ENCODE measurements at regions not wholly inside any gene's neighbourhood (a gene's known extent, or its start where the extent isn't known, plus 50 kb on each side); places are given as distances from the start of the nearest gene placed in this dataset.
A peak's percentile ranks its signal among the peaks of the same experiment; 100 is the strongest.
"Not testable (repeated sequence)": the region's sequence is repeated elsewhere in the genome, so short reads cannot be mapped to it uniquely, and the experiment has no call there.

DNA sequence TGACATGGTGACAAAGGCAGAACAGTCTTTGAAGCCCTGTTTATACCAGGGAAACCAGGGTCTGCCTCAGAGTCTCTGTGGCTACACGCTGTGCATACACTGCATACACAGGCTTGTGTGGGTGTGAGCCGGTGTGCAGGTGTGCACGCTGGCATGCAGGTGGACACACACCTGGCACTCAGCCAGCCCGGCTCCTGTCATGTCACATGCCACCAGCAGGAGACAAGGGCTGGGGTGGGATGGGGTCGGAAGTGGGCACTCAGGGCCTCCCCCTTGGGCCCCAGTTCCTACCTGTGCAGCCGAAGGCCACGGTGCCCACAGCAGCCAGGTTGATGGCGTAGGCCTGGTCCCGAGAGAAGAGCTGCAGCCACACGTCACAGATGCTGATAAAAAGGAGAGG, 192.2 kb downstream of the ZNF479 start:
- H3K27ac ChIP-seq; H3K36me3 ChIP-seq; FAIRE-seq; H3K4me1 ChIP-seq; H3K27me3 ChIP-seq; H3K9me3 ChIP-seq; ATAC-seq; intact Hi-C loops (cut with DNase I); H3K4me3 ChIP-seq: not testable (repeated sequence)
- WGBS, 2 donors, result 70 to 90% methylated on average over 4 of the region's 10 CpGs
- DNase-seq, result peak in 3 of 6 donors; percentile 17 to 74 (median 67)

DNA sequence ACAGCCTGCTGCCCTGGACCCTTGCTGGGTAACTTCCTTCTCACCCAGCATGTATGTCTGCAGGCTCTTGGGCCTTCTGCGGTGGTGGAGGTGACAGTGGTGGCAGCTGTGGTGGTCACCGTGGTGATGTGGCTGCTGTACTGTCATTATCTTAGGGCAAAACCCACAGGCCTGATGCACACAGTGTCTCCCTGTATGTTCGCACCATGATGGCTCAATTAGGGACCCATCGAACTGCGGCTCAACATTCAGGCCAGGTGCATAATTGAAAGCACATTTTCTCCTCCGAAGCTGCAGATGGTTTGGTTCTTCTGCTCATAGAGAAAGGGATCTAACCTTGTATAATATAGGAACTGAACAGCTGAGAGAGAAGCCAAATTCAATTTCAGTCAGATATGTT, 208.3 kb downstream of the ZNF479 start:
- H3K27me3 ChIP-seq; H3K4me1 ChIP-seq; intact Hi-C loops (cut with DNase I); ATAC-seq; H3K9me3 ChIP-seq; H3K36me3 ChIP-seq; DNase-seq; H3K27ac ChIP-seq; H3K4me3 ChIP-seq; FAIRE-seq: not testable (repeated sequence)
- WGBS, 2 donors, result 63 to 78% methylated on average over 4 of the region's 6 CpGs

DNA sequence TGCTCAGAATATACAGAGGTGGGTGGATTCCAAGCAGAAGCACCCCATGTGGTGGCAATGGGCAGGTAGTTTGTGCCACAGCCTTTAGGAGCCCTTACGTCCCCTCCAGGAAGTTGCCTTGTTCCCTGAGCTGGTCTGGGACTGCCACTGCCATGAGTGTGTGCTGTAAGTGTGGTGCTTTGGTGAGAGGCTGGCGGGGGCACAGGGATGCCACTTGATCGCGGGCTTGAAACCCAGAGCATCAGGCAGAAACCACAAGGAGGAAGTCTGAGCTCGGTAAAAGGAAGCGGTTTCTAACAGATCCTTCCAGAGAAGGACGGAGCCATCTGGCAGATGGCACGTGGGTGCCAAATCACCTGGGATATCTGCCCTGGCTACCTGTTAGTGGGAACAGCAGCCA, 221.3 kb downstream of the ZNF479 start:
- H3K4me1 ChIP-seq; H3K9me3 ChIP-seq; H3K4me3 ChIP-seq; H3K27ac ChIP-seq; DNase-seq; FAIRE-seq; intact Hi-C loops (cut with DNase I); ATAC-seq; H3K36me3 ChIP-seq; H3K27me3 ChIP-seq: not testable (repeated sequence)
- 55 to 64% methylated on average over 5 to 6 of the region's 8 CpGs for WGBS, 2 donors

DNA sequence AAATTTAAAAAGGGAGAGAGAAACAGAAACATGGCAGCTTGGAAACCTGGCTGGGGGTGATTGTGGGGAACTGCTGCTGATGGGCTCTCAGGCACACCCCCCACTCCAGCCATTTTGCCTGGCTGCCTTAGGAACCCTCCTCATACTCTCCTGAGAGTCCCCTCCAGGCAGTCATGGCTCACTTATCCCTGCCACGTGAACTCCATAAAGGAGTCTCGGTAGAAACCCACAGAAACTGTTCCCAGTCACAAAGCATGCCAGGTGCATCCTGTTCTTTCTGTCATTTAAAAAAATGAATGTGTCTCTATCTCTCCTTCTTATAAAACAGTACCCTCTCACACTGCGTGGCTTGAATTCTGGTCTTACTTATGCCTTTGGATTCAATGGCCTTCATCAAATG, 242.8 kb downstream of the ZNF479 start:
- H3K27ac ChIP-seq; H3K27me3 ChIP-seq; DNase-seq; H3K36me3 ChIP-seq; H3K4me3 ChIP-seq; FAIRE-seq; H3K9me3 ChIP-seq; H3K4me1 ChIP-seq; intact Hi-C loops (cut with DNase I); ATAC-seq: not testable (repeated sequence)
- WGBS, 2 donors, result 34 to 42% methylated on average over 3 of the region's 3 CpGs

DNA sequence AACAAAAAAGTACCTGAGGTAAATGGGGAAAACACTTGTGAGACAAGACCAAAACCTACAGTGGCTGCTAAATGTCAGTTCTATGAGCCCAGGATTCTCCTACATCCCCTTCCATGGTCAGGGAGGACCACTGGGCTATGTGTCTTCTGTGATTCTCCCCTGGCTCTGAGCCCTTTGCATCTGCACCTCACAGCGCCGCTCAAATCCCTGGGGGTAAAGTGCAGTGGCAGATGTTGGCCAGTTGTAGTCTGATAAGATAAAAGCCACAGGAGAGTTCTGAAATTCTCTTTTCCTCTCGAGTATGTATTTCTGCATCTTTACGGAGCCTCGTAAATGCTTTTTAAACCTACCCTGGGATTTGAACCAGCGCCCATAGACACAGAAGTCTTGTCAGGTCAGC, 247.1 kb downstream of the ZNF479 start:
- FAIRE-seq; H3K4me3 ChIP-seq; ATAC-seq; H3K36me3 ChIP-seq; H3K27me3 ChIP-seq; H3K4me1 ChIP-seq; H3K27ac ChIP-seq; H3K9me3 ChIP-seq; intact Hi-C loops (cut with DNase I); DNase-seq: not testable (repeated sequence)
- 59 to 80% methylated on average over 2 to 3 of the region's 6 CpGs for WGBS, 2 donors

DNA sequence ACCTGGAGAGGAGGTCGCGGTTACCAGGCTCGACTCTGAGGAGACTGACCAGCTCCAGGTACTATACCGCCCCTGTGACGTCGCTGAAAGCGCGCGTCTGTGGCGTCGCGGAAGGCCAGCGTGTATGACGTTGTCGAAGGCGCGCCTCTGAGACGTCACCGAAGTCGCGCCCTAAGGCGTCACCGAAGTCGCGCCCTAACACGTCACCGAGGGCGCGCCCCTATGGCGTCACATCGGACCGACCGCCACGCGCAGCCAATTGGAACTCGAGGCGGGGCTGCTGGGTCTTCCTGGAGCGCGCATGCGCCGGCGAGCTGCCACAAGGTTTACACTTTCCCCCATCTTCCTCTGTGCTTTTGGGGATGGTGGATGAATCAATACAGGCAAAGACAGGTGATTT, 249.9 kb downstream of the ZNF479 start:
- ATAC-seq; intact Hi-C loops (cut with DNase I); H3K27me3 ChIP-seq; H3K4me1 ChIP-seq; FAIRE-seq; H3K36me3 ChIP-seq; H3K9me3 ChIP-seq; H3K27ac ChIP-seq; H3K4me3 ChIP-seq: not testable (repeated sequence)
- 55 to 58% methylated on average over 39 to 42 of the region's 42 CpGs for WGBS, 2 donors
- DNase-seq, result peak in 1 of 6 donors; percentile 32

Small RNA genes in the stretch of these regions (microRNA-seq; reads per million reads assigned to microRNA genes)
- gene MIR4283-1, result 0 reads per million in 2 donors

All from pancreas (tissue), 10 donors.